Caco-2 (cell line): ENCODE measurements at regions not wholly inside any gene's neighbourhood (a gene's known extent, or its start where the extent isn't known, plus 50 kb on each side); places are given as distances from the start of the nearest gene placed in this dataset.

Experiments
- BruUV-seq: library from RNA; stranded (reverse); fragments of 400-500 nt; replicated peaks from 2 replicates; lab custom pipeline; 2021; lab: Mats Ljungman, UMichigan
- CTCF ChIA-PET: fragments of 300-600 bp; sonication (Branson Sonifier 250); formaldehyde crosslinking; loops from one replicate; lab custom pipeline; 2022; ENCODE audit warnings: antibody characterized with exemption; lab: Charles Lee
- POLR2A ChIA-PET: fragments of 300-600 bp; sonication (Branson Sonifier 250); formaldehyde crosslinking; loops from one replicate; lab custom pipeline; 2022; ENCODE audit warnings: antibody characterized with exemption; lab: Charles Lee
- DNase-seq, 2 experiments: peaks; one replicate each; pipeline versions ENCODE4 v3.0.0 to v3.0.0-alpha.2; 2020 to 2022
- H3K27me3 ChIP-seq: replicated peaks from 2 replicates; pipeline ENCODE4 v1.6.0; 2011; ENCODE audit warnings: low read length; ENCODE audit not compliant: control insufficient read depth, insufficient read depth
- H3K36me3 ChIP-seq: 2 replicates; pipeline ENCODE4 v1.5.1; 2011; ENCODE audit warnings: low read length; ENCODE audit not compliant: control insufficient read depth, insufficient read depth
- H3K4me1 ChIP-seq: fragments of 250-450 bp; sonication (Bioruptor Pico); 2 replicates; pipeline ENCODE4 v1.5.1; 2020; ENCODE audit warnings: mild to moderate bottlenecking
- H3K4me3 ChIP-seq: 2 replicates; pipeline ENCODE4 v1.5.1; 2011; ENCODE audit warnings: low read depth, mild to moderate bottlenecking, control low read depth, low read length
- H3K9me3 ChIP-seq: fragments of 250-450 bp; sonication (Bioruptor Pico); 2 replicates; pipeline ENCODE4 v1.5.1; 2020; ENCODE audit warnings: mild to moderate bottlenecking, moderate library complexity
- H3K27ac Mint-ChIP-seq: one replicate; pipeline ENCODE4 v1.8.0; 2022; ENCODE audit warnings: mixed read lengths; ENCODE audit not compliant: unreplicated experiment
- H3K27me3 Mint-ChIP-seq: one replicate; pipeline ENCODE4 v1.8.0; 2022; ENCODE audit warnings: mixed read lengths; ENCODE audit not compliant: insufficient read depth, unreplicated experiment
- H3K36me3 Mint-ChIP-seq: one replicate; pipeline ENCODE4 v1.8.0; 2022; ENCODE audit warnings: mild to moderate bottlenecking, mixed read lengths; ENCODE audit not compliant: insufficient read depth, unreplicated experiment
- H3K4me1 Mint-ChIP-seq: one replicate; pipeline ENCODE4 v1.8.0; 2022; ENCODE audit warnings: low read depth, mixed read lengths; ENCODE audit not compliant: unreplicated experiment
- H3K4me3 Mint-ChIP-seq: one replicate; pipeline ENCODE4 v1.8.0; 2022; ENCODE audit warnings: mild to moderate bottlenecking, moderate library complexity, mixed read lengths; ENCODE audit not compliant: unreplicated experiment
- H3K9me3 Mint-ChIP-seq: one replicate; pipeline ENCODE4 v1.8.0; 2022; ENCODE audit warnings: mixed read lengths; ENCODE audit not compliant: unreplicated experiment
- intact Hi-C: fragments of 100-400 bp; cut with micrococcal nuclease; formaldehyde crosslinking; loops from one replicate; pipeline ENCODE4 v1.10.0; 2022; ENCODE audit not compliant: unreplicated experiment
- TF ChIP-seq, protein P1 (sequence below), 2 experiments: fragments of 200-600 bp in 1 of 2; IDR thresholded peaks; 1 replicate in 1 of 2; 2 replicates in 1 of 2; pipeline versions ENCODE4 v1.5.1 to v1.8.0; 2011 to 2022; ENCODE audit warnings: antibody characterized with exemption in 1 of 2, control low read depth in 1 of 2, inconsistent platforms in 1 of 2, low read depth in 1 of 2, low read length in 1 of 2, mild to moderate bottlenecking in 1 of 2, moderate library complexity in 1 of 2; ENCODE audit not compliant: insufficient read depth in 1 of 2, severe bottlenecking in 1 of 2, unreplicated experiment in 1 of 2

DNA sequence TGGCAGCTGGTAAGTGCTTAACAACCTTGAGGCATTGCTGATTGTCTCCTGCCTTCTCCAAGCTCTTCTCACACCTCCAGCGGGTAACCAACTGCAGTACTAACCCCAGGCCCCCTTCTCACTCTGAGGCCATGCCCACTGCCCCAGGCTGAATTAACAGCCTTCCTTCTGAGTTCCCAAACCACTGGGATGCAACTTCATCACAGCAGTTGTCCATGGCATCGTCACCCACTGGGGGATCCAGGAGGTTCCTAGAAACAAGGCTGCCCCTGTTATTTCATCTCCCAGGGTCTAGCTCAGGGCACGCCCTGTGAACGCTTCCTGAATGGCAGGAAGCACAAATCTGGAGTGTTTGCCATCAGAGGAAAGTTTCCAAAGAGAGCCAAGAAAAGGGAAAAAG, 58.0 kb downstream of the SYNE3 start:
- no peaks in the 10 kb centered on the region for H3K36me3 ChIP-seq
- H3K27ac Mint-ChIP-seq, result no peak overlapping the region
- H3K4me1 Mint-ChIP-seq, result no peaks in the 10 kb centered on the region
- no peak overlapping the region for H3K4me3 ChIP-seq
- H3K9me3 ChIP-seq, result no peaks in the 10 kb centered on the region
- H3K4me1 ChIP-seq, result no peaks in the 10 kb centered on the region
- no peaks in the 10 kb centered on the region for H3K27me3 ChIP-seq
- TF ChIP-seq, protein P1, sequence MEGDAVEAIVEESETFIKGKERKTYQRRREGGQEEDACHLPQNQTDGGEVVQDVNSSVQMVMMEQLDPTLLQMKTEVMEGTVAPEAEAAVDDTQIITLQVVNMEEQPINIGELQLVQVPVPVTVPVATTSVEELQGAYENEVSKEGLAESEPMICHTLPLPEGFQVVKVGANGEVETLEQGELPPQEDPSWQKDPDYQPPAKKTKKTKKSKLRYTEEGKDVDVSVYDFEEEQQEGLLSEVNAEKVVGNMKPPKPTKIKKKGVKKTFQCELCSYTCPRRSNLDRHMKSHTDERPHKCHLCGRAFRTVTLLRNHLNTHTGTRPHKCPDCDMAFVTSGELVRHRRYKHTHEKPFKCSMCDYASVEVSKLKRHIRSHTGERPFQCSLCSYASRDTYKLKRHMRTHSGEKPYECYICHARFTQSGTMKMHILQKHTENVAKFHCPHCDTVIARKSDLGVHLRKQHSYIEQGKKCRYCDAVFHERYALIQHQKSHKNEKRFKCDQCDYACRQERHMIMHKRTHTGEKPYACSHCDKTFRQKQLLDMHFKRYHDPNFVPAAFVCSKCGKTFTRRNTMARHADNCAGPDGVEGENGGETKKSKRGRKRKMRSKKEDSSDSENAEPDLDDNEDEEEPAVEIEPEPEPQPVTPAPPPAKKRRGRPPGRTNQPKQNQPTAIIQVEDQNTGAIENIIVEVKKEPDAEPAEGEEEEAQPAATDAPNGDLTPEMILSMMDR (IDR thresholded peaks at IDR 0.05; ENCODE audit: insufficient read depth in 1 of 2, low read depth in 1 of 2, low read length in 1 of 2, severe bottlenecking in 1 of 2, unreplicated experiment in 1 of 2), result no peak
- no peaks in the 10 kb centered on the region for H3K9me3 Mint-ChIP-seq
- DNase-seq, result no peak
- H3K36me3 Mint-ChIP-seq, result peaks cover 7% of the 10 kb centered on the region
- H3K4me3 Mint-ChIP-seq, result no peak overlapping the region
- CTCF ChIA-PET, result interaction anchor here (0.9 kb wide), 1 partner anchor 14 kb away, joined by 3 read pairs; no protein-coding TSS in a partner anchor
- no peaks in the 10 kb centered on the region for H3K27me3 Mint-ChIP-seq
- POLR2A ChIA-PET, result no interaction called here
- BruUV-seq, result no TSS peak
- intact Hi-C loops, result no loop called here

DNA sequence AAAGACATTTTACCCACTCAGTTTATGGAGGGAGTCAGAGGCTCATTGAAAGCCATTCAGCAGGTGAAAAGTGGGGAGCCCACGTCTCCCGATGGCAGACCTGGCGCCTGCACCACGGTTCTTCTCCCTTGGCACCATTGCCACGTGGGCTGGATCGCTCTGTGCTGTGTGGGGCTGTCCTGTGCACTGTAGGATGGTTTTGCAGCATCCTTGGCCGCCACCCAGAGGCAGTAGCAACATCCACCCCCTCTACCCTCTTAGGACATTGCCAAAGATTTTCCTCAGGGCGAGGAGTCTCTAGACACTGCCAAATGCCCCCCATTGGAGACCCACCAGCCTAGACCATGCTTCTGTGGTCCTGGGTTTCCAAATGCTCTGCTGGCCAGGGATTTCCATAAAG, 60.2 kb downstream of the SYNE3 start:
- intact Hi-C loops, result no loop called here
- Histone ChIP-seq H3K4me1 (no peaks in the 10 kb centered on the region), H3K4me3 (no peak overlapping the region), H3K36me3 (no peaks in the 10 kb centered on the region), H3K27me3 (no peaks in the 10 kb centered on the region), H3K9me3 (no peaks in the 10 kb centered on the region)
- BruUV-seq, result no TSS peak
- H3K4me1 Mint-ChIP-seq, result no peaks in the 10 kb centered on the region
- CTCF ChIA-PET, result no interaction called here
- POLR2A ChIA-PET, result no interaction called here
- no peaks in the 10 kb centered on the region for H3K27me3 Mint-ChIP-seq
- H3K4me3 Mint-ChIP-seq, result no peak overlapping the region
- H3K27ac Mint-ChIP-seq, result no peak overlapping the region
- TF ChIP-seq, protein P1 (IDR thresholded peaks at IDR 0.05; ENCODE audit: insufficient read depth in 1 of 2, low read depth in 1 of 2, low read length in 1 of 2, severe bottlenecking in 1 of 2, unreplicated experiment in 1 of 2), result no peak
- DNase-seq, result no peak
- H3K9me3 Mint-ChIP-seq, result no peaks in the 10 kb centered on the region
- peaks cover 7% of the 10 kb centered on the region for H3K36me3 Mint-ChIP-seq

DNA sequence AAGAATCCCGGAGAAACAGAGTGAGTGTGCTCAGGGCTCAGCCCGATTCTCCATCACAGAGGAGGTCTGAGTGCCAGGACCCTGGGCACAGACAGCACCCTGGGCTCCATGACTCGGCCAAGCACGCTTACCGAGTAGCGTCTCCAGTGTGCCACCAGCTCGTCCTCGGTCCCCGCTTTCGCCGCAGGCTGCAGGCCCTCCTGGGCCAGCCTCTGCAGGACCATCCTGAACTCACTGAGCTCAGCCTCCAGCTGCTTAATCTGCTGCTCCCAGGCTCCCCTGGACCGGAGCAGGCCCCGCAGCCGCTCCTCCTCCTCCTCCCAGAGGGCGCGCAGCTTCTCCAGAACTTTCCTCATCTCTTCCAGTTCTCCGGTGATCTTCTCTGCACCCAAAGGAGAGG, 61.2 kb downstream of the SYNE3 start:
- ChIA-PET POLR2A (no interaction called here), CTCF (no interaction called here)
- BruUV-seq, result no TSS peak
- Mint-ChIP-seq H3K4me3 (no peak overlapping the region), H3K36me3 (peaks cover 7% of the 10 kb centered on the region), H3K27ac (no peak overlapping the region), H3K4me1 (no peaks in the 10 kb centered on the region), H3K27me3 (no peaks in the 10 kb centered on the region), H3K9me3 (no peaks in the 10 kb centered on the region)
- Histone ChIP-seq H3K4me1 (no peaks in the 10 kb centered on the region), H3K27me3 (no peaks in the 10 kb centered on the region), H3K36me3 (no peaks in the 10 kb centered on the region), H3K4me3 (no peak overlapping the region), H3K9me3 (no peaks in the 10 kb centered on the region)
- TF ChIP-seq, protein P1 (IDR thresholded peaks at IDR 0.05; ENCODE audit: insufficient read depth in 1 of 2, low read depth in 1 of 2, low read length in 1 of 2, severe bottlenecking in 1 of 2, unreplicated experiment in 1 of 2), result no peak
- DNase-seq, result no peak
- intact Hi-C loops, result no loop called here
